AG08396 (cell line): ENCODE measurements at regions not wholly inside any gene's neighbourhood (a gene's known extent, or its start where the extent isn't known, plus 50 kb on each side); places are given as distances from the start of the nearest gene placed in this dataset.

Experiments used
- DNase-seq: peaks from one replicate; pipeline ENCODE4 v3.0.0; 2012; ENCODE audit warnings: low spot score, mixed read lengths

DNA sequence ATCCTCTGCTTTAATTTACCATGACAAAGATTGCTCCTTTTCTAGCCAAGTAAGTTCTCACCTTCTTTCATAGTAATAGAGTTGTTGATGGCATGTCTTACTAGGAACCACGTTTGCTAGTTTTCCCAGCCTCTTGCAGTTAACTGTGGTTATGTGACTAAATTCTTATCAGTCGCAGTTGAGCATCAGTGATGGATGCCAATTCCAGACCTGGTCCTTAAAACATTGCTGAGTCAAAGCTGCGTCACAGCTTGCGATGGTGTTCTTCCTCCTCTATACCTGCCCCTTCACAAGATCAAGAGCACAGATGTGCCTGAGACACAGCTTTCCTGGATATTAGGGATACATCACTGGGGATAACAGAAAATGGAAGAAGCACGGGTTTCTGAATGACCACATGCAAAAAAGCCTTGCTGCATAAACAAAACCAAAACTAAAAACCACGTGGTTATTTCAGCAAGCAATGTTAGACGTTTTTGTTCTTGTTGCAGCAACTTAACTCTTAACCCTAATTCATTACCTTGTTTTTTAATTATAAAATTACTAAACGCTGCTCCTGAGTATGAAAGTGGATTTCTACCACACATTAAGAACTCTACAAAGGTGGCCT, 97.6 kb upstream of the DACH1 start:
- DNase-seq, result no peak

DNA sequence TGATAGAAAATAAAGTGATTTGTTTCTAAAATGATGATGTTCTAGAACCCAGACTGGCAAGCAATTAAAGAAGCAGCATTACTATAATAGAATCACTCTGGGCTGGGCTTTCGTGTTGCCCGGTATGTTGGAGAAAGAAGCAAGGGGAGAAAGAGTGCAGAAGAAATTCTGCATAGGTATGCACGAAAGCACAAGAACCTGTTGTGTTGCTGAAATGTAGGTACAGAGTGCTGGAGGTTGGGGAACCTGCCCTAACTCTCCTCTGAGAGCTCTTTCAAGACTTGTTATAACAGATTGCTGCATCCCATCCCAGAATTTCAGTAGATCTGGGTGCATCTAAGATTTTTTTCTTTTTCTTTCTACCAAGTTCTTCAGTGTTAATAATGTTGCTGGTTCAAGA, 95.7 kb upstream of the DACH1 start:
- DNase-seq, result no peak

DNA sequence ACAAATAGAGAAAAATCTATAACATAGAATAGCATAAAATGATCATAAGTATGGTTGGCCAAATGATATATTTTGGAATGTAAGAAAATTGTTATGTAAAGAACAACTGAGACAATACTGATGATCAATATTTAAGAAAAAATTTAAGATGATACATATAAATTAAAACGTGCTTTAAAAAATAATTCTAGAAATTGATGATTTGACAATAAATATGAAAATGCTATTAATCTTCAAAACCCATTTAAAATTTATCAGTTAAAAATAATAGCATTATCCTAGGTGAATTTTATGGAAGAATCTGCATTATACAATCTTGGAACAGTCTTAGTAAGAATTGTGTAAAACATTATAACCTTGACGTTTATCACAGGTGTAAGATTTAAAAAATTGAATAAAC, 95.1 kb upstream of the DACH1 start:
- DNase-seq, result no peak

DNA sequence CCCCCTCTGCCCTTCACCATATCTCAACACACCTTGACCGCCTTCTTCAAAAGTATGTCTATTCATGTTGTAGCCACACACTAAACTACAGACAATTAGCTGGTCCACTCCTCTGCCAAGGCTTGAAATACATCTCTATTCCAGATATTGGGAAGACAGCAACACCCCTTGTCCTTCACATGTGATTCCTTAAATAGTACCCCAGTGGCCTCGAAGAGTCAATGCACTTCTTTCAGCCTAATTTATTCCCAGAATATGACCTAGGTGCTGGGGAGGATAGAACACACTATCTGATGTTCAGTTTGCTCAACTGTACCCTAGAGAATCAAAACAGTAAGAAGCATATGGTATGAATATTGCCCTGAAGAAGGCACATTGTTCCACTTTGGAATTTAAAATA, 82.4 kb upstream of the DACH1 start:
- DNase-seq, result no peak

DNA sequence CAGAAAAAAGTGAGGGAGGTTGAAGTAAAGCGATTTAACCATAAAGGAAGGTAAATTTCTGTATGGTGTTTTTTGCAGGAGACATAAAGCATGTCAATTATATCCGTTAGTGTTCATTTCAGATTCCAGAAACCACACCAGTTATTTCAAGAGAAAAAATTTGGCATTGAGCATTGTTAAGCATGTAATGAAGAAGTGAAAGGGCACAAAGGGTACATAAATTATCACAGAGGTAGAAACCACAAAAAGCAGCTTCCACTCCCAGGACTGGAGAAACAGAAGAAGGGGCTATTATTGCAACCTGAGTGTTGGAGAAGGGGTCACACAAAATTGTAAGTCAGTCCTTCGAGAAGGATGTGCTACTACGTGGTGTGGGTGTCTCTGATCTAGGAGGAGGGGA, 72.2 kb upstream of the DACH1 start:
- DNase-seq, result no peak

DNA sequence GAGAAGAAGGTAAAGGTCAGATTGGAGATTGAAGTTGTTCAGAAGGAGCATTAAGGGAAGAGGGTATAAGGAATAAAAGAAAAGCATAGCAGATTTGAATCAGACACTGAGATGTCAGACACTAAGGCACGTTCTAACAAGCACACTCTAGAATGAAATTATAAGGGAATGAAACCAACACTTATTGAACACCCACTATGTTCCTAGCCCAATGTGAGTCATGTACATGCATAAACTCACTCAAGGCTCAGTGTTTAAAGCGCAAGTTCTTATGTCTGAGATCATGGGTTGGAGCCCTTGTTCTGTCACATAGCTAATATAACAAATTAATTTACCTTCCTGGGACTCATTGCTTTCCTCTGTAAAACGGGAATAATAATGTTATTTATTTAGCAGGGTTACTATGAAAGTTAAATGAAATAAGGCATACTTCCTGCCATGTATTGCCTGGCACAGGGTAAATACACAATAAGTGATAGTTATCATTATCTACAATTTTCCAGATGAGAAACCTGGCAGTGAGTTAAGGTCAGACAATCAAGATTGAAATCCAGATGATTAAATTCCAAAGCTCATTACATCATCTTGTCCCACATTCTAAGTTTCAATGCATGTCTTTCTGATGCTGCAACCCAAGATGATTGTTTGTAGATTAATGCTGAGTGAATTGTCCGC, 68.3 kb upstream of the DACH1 start:
- no peak for DNase-seq

DNA sequence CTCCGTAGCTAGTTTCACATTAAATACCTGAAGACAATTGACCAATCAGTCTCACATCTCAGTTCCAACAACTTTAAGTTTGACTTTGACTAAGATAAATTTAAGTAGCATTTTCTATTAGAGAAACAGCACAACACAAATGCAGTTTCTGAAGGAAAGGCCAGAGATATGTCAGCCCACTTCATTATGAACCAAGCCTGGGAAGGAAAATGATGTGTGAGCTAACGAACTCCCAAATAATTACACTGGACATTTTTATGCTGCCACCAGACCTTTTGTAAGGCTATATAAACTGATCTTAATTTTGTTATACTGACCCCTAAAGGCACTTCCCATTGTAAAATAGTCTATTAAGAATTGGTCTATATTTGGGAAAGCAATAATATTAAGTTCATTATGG, 57.9 kb upstream of the DACH1 start:
- DNase-seq, result no peak

DNA sequence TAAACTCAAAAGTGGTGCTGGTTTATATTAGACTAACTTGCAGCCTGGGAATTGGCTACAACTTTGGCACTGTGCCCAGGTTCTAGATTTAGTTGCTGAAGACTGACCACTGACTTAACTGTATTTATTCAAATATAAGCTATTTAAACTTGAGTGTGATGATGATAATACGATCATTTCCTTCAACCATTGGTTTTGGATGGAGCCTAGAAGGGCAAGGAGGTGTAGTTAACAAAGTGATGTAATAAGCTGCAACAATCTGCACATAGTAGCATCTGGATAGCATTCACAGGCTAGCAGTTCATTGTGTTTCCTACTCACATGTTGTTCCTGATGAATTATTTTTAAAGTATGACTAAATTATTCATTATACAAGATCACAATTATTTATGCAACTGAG, 55.2 kb upstream of the DACH1 start:
- no peak for DNase-seq
